A673 (cell line): ENCODE measurements at regions not wholly inside any gene's neighbourhood (a gene's known extent, or its start where the extent isn't known, plus 50 kb on each side); places are given as distances from the start of the nearest gene placed in this dataset.

ENCODE experiments used
- EZH2 ChIP-seq: fragments of 200-600 bp; sonication (generic); IDR thresholded peaks from 2 replicates; pipeline ENCODE4 v1.6.1; 2017; ENCODE audit warnings: borderline replicate concordance, low read depth, mild to moderate bottlenecking, mixed read lengths, antibody characterized with exemption, low read length; ENCODE audit not compliant: poor library complexity, severe bottlenecking
- TF ChIP-seq, protein P1 (sequence below): fragments of 300-800, 200-600 bp; sonication (generic); conservative IDR thresholded peaks from 2 replicates; pipeline ENCODE4 v1.5.1; 2017; ENCODE audit warnings: low read depth, mild to moderate bottlenecking, antibody characterized with exemption, low read length, moderate library complexity, mixed read lengths

DNA sequence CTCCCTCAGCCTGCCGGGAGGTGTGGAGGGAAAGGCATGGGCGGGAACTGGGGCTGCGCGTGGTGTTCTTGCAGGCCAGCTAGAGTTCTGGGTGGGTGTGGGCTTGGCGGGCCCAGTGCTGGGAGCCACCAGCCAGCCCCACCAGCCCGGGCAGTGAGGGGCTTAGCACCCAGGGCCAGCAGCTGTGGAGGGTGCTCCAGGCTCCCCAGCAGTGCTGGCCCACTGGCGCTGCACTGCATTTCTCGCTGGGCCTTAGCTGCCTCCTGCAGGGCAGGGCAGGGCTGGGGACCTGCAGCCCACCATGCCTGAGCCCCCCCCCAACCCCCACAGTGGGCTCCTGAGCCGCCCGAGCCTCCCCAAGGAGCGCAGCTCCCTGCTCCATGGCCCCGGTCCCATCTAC, 304.2 kb downstream of the KCNA4 start:
- TF ChIP-seq, protein P1, sequence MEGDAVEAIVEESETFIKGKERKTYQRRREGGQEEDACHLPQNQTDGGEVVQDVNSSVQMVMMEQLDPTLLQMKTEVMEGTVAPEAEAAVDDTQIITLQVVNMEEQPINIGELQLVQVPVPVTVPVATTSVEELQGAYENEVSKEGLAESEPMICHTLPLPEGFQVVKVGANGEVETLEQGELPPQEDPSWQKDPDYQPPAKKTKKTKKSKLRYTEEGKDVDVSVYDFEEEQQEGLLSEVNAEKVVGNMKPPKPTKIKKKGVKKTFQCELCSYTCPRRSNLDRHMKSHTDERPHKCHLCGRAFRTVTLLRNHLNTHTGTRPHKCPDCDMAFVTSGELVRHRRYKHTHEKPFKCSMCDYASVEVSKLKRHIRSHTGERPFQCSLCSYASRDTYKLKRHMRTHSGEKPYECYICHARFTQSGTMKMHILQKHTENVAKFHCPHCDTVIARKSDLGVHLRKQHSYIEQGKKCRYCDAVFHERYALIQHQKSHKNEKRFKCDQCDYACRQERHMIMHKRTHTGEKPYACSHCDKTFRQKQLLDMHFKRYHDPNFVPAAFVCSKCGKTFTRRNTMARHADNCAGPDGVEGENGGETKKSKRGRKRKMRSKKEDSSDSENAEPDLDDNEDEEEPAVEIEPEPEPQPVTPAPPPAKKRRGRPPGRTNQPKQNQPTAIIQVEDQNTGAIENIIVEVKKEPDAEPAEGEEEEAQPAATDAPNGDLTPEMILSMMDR: no peak
- no peak for TF ChIP-seq EZH2
